HG02884 (cell line): ENCODE measurements at regions not wholly inside any gene's neighbourhood (a gene's known extent, or its start where the extent isn't known, plus 50 kb on each side); places are given as distances from the start of the nearest gene placed in this dataset.

Experiments used
- ATAC-seq: cut with Tn5 transposase; IDR thresholded peaks from one replicate; pipeline ENCODE4 v1.9.1; 2021; ENCODE audit warnings: mild to moderate bottlenecking, moderate library complexity; ENCODE audit not compliant: unreplicated experiment

DNA sequence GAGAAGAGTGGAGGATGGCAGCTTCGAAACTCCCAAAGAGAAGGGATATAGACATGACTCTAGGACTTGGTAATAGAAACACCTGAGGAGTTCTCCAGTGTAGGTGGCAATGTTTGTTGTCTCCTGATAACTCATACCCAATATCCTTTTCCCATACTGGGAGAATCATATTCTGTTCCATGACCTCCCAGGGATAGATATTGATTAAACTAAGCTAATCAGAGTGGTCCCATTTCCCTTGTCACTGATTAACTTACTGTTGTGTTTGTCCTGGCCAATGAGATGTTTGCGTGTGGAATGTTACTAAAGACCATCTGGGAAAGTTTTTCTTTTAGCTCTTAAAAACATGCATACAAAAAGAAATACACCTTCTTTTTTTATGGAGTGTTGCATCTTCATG lies 85.6 kb downstream of the RPL22L1 start:
- no peak for ATAC-seq

DNA sequence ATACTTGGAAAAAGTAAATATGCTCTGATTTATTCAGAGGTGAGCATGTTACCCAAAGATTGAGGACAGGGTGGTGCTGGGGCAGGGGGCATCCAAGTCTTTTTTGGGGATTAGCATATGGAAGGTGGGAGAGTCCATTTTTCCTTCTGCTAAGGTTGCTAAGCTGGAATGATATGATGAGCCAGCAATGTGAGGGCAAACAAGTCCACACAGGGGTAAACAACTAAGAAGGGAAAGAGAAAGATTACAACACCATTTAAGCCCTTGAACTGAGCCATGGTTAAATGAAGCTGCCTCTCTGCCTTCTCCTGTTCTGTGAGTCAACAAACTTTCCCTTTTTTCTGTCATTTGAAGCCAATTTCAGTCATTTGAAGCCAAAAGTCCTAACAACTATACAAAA lies 89.0 kb downstream of the RPL22L1 start:
- no peak for ATAC-seq

DNA sequence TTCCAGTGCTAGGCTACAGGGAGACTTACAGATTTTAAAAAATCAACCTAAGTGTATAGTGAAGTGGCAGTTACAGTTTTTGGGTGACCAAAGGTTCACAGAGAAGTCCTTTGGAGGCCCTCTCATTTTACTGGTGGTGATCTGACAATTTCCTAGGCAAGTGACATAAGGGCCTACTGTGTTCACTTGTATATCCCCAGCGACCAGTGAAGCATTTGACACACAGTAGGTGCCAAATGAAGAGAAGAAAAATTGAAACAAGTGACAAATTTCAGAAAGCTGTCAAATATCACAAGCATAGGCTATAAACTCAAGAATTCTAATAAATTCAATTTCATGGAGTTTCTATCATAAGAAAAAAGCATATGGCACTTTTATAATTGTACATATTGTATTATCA lies 89.5 kb downstream of the RPL22L1 start:
- no peak for ATAC-seq

DNA sequence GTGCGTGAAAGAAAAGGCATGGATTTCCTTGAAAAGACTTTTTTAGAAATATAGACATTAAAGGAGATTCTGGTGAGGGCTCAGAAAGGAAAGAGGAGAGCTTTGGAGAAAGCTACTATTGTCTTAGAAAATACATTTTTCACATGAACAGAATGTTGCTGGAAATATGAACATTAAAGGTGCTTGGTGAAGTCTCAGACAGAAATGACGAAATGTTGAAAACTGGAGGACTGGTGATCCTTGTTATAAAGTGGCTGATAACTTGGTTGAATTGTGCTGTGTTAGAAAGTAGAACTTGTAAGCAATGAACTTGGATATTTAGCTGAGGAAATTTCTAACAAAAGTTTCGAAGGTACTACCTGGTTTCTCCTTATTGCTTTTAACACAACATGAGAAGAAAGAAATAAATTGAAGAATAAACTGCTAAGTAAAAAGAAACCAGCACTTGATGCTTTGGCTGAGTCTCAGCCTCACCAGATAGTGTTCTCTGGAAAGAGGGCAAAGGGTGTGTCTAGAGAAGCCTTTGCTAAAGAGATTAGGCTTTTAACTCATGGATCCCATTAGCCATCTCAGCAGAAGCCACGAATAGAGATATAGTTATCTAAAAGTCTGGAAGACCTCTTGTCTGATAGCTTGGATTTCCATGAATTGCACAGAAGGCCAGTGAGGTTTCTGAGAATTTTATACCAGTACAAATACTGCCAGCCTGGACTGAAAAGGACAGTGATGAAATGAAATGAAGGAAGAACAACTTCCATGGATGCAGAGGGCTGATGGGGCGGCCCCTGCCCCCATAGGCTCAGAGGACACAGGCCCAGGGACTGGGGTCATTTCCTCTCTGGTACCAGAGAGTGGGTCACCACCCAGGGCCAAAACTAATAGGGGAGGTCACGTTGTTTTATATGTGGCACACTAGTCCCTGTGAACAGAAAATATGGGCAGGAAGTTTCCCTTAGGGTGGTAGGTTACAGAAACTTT lies 91.5 kb downstream of the RPL22L1 start:
- no peak for ATAC-seq

DNA sequence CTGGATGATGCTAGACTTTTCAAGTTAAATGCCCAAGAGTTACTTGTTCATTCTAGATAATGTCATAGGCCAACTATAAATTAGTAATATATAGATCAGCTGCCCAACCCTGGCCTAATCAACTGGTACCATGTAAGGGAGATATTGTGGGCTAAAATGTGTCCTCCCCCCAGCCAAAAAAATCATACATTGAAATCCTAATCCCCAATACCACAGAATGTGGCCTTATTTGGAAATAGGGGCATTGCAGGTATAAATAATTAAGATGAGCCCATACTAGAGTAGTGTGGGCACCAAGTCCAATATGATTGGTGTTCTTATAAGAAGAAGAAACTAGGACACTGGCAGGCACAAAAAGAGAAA lies 92.5 kb downstream of the RPL22L1 start:
- ATAC-seq = no peak

DNA sequence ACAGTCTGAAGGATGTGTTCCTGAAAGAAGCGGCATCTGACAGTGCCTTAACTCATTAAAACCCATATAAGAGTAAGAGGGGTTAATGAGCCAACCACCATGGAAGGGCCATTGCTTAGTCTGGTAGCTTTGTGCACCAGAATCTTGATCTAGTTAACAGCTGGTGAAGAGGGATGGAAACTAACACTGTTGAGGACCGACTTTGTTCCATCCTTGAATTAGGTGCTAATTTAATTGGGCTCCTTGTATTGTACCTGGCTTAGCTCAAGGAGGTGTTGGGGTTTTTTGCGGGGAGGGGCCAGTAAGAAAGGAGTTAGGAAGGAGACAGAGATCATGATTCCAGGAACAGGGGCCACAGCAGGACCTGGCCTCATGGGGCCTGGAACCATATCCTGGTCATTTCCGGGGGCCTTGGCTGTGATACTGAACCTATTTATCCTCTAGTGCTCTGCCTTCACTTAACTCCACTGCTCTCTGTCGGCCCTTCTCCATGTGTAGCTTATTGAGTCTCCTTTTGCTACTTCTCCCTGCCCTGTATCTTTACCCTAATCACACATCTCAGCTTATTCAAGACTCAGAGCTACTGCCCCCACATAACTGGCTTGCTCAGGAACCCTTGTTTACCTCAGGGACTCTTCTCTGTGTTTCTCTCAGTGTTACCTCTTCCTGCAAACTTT lies 93.0 kb downstream of the RPL22L1 start:
- ATAC-seq = no peak

DNA sequence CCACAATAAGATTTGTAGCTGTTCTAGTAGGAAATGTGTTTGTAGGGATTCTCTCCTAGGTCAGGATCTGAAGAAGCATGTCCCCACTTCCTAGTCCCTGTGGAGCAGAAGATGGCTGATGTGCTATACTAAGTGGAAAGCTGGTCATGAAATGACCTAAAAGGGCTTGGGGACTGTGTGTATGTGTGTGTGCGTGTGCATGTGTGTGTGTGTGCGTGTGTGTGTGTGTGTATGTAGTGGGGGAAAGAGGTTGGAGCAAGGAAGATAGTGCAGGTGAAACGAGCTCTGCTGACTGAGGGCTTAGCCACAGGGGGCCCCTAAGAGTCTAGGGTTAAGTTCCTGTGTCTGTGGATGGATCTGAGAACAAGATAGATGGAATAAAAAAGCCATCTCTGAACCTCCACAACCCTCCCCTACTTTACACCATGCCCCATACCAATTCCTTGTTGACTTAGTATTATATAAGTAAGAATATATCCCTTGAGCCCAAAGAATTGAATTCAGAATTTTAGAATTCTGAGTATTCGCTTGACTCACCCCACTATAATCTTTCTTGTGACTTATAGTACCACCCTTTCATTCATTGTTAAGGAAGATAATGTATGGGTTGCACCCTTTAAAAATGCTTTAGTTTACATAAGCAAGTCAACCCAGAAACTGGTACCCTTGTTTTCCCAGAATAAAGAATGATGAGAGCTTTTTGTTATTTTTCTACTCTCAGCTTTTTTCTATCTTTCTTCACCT lies 96.1 kb downstream of the RPL22L1 start:
- ATAC-seq = no peak

DNA sequence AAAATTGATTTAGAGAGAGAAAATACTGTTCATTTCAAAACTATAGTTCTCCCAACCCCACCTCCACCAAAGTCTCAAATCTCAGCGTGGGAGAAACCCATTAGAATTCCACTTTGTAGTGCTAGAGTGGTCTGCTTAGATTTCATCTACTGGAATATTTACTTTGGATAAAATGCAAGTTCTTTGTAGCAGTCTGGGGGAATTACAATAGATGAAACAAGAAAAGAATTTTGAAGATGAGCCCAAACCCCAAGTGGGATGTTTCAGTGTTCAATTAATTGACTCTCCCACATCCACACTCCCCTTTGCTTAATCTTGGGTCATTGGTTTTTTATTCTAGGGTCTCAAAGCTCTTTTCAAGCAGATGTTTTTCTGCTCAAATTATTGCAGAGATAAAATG lies 97.8 kb downstream of the RPL22L1 start:
- ATAC-seq = no peak

DNA sequence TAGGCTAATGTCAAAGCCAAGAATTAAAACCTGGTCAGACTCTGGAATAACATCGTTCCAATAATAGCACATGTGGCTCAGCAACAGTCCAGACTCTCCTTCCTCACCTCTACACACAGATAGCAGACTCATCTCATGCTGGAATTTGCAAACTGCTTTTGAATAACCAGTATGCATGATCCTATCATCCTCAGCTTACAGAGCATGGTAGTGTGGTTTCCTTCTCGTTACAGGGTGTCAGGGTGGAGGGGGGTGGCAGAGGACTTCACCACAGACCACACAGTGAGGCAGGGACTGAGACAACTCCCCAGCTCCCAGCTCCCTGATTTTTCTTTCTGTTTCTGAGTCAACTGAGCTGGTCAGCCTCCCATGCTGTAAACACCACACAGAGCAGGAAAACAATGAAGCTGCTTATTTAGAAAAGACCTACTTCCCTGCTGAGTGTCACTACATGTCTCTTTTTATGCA lies 101.6 kb downstream of the RPL22L1 start:
- no peak for ATAC-seq

DNA sequence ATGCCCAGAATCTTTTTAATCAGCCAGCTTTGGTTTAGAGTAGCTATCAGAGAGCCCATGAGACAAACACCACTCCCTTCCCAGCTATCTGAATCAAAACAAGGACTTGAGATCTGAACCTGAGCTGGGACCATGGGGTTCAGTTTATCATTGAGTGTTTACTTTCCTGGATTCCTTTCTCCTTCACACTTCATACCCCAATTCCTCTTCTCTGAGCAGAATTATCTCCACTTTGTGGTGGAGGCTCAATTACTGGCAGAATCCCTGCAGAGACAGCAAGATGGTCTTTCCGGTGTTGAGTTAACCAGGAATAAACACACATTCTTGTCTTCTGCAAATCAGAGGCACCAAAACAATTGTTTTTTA lies 102.4 kb downstream of the RPL22L1 start:
- no peak for ATAC-seq

DNA sequence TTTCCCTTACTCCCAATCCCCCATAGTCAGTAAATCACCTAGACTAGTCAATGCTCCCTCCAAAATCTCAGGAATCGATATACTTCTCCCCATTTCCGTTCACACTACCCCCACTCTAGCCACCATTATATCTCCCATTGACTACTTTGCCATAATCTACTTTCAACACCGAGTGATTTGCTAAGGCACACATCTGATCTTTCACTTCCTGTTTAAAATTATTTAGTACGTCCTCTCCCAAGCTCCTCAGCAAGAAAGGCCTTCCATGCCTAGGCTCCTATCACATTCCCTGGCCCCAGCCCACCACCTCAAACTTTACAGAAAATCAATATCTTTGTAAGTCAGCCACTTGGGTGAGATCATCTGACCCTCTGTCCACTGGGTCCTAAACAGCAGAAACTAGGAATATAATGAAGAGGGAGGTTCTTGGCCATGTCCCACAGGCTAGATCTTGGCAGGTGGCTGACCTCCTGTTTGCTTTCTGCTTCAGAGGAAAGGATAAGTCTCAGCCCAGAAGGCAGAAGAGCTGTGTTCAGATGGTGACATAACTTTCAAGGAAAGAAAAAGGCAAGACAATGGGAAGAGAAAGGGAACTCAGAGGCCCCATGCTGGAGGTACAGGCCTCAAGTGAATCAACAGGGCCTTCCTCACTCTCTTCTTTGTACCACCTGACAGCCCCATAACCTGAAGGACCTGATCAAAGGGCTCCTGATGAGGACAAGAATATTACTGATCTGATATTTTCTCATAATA lies 103.0 kb downstream of the RPL22L1 start:
- ATAC-seq = no peak

DNA sequence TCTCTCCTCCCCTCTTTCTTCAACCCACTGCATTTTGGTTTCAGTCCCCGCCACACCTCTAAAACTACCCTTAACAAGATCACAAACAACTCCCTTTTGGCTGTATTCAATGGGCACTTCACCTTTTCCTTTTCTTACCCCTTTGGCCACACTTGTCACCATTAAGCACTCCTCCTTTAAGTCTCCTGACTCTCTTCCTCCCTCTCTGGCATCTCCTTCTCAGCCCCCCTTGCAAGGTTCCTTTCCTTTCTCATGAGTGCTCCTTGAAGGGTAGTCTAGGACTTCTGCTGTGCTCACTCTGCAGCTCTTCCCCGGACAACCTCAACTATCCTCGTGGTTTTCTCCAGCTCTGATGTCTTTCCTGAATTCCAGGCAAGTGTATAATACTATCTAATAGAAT lies 103.7 kb downstream of the RPL22L1 start:
- no peak for ATAC-seq

DNA sequence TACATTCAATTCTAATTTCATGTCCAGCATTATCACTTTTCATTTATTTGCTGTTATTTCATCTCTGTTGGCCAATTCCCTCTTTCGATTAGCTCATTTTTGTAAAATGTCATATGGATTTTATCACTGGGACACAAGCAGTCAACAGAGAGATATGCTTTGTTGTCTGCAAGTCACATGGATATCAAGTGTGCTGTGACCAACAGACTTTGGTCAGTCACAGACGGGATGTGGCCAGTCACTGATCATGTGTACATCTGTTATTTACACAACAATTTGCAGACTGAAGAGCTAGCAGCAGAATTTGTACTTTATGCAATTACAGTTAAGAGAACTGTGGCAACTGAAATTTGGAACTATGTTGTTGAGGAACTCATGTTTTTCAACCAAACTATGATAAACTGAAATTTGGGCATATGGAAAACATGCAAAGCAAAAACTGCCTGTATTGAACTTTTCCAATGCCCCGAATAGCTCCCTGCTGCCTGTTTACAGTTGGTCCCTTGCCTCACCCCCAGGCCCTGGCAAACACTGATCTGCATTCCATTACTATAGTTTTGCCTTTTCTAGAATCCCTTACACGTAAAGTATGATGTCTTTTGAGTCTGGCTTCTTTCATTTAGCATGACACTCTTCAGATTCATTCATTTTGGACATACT lies 104.4 kb downstream of the RPL22L1 start:
- ATAC-seq = no peak

DNA sequence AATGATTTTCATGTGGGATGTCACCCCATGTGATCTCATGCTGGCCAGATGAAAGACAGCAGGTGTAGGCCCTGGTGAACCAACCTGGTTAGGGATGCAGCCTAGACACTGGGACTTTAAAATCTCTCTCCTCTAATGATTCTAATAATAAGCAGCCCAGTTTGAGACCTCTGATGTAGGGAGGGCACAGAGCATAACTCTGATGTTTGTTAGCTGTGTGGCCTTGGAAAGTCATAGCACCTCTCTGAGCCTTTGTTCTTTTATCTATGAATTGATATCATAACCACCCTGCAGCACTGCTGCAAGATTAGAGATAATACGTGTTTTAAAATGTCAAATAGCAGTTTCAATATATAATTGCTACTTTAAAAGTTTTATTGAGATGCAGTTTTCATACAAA lies 106.0 kb downstream of the RPL22L1 start:
- no peak for ATAC-seq

DNA sequence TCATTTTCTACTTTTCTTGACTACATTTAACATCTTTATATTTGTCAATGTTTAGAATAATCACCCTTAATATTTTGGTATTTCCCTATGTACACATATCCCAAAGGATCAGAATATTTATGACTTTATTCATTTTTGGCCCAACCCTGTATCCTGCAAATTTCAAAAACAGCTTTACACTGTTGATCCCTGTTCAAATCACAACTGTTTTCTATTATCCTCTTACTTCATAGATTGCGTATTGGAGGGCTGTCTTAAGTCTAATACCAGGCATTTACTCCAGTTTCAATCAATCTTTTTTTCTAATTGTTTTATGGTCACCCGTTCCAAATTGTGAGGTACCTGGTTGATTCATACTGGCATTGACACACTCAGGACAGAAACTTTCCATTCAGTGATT lies 107.9 kb downstream of the RPL22L1 start:
- no peak for ATAC-seq

DNA sequence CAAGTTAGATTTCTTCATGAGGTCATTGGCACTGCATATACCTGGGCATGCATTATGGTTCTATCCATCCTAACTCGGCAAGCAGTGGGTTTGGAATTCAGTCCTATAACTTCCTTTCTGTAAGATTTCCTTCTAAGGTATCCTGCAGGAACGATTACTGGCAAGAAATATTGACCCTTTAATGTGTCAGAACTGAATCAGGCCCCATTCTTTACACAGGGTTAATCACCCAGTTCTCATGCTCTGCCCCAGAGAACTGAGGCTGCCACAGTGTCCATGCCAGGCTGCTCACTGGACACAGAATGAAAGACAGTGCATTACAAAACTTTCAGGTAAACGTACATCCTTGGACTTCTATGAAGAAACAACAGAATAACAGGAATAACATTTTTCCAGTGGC lies 108.9 kb downstream of the RPL22L1 start:
- no peak for ATAC-seq

DNA sequence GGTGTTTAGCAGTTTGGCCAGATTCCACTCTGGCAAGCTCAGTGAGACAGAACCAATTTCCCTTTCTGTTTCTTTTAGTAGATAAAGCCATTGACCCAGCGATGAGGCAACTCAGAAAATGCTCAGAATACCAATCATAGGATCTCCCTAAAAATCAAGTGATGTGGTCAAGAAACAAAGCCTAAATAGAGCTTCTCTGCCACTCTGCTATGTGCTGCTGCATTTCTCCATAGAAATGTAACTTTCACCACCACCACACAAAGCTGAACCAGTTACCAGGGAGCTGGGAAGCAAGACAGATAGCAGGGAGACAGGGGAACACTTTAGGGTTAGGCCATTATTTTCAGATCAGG lies 109.8 kb downstream of the RPL22L1 start:
- ATAC-seq = no peak

DNA sequence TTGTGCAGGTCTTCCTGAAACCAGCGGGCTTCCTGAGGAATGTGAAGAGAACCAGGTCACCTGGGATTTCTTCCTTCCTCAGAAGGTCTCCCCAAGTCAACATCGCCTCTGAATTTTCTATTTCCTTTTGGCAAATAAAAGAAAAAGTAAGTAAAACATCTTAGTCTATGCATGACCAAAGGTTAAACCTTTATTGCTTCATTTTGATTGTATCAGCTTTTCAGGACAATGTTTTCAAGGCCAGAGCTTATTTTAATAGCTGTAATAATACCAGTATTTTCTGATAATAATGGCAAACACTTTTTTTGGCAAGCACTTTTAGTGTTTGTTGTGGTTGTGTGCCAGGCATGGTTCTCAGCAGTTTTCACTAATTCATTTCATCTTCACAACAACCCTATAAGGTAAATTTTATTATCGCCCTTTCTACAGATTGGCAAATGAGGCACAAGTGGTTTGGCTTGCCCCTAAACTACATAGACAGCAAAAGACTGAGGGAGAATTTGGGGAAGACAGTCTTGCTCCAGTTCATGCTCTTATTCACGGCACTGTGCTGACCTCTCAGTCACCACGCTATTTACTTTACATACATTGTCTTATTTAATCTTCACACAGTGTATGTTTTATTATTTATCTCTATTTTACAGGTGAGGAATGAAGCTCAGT lies 110.4 kb downstream of the RPL22L1 start:
- ATAC-seq = no peak

DNA sequence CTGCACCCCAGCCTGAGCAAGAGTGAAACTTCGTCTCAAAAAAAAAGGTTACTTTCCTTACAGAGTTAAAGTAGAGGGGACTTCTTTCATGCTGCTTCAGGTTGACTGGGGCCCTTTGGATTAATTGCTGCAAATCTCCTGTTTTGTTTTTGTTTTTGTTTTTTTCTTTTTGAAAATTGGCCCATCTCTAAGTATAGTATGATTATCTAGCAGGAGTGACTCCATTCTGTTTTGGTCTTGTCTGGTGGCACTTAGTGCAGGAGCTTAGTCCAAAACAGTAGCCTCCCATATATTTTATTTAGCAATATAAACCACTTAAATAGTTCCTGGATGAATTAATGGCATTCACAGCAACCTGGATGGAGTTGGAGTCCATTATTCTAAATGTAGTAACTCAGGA lies 113.0 kb downstream of the RPL22L1 start:
- no peak for ATAC-seq

DNA sequence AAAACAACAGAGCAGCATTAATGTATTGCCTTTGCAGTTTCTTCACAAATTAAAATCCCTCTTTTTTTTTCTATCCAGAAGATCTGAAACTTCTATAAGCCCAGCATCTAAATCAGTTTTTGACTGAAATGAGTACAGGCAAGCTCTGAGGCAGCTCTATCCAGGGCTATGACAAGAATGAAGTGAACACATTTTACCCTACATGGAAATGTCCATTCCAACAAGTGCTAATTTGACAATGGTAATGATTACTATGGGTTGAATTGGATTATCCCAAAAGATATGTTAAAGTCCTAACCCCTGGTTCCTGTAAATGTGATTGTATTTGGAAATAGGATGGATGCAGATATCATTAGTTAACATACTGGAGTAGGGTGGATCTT lies 115.7 kb downstream of the RPL22L1 start:
- no peak for ATAC-seq
